HCT116 (cell line): ENCODE measurements at regions not wholly inside any gene's neighbourhood (a gene's known extent, or its start where the extent isn't known, plus 50 kb on each side); places are given as distances from the start of the nearest gene placed in this dataset.

ENCODE experiments used
- ATAC-seq: fragments of 200-7000 bp; cut with Tn5 transposase; 2 replicates; pipeline ENCODE4 v1.9.1; 2020; ENCODE audit warnings: mild to moderate bottlenecking, moderate library complexity
- BruUV-seq: library from RNA; stranded (reverse); fragments of 400-500 nt; replicated peaks from 2 replicates; lab custom pipeline; 2021; lab: Mats Ljungman, UMichigan
- CTCF ChIA-PET: fragments of 300-600 bp; sonication (Branson Sonifier 250); formaldehyde crosslinking; loops from one replicate; lab custom pipeline; 2021; ENCODE audit warnings: antibody characterized with exemption; lab: Charles Lee
- POLR2A ChIA-PET: fragments of 300-600, 350-600 bp; sonication (Branson Sonifier 250); formaldehyde crosslinking; loops from one replicate; lab custom pipeline; 2021; ENCODE audit warnings: antibody characterized with exemption; lab: Charles Lee
- RAD21 ChIA-PET, 2 experiments: fragments of 300-600 bp; sonication (Branson Sonifier 250); formaldehyde crosslinking; loops; one replicate each; lab custom pipeline; 2023; ENCODE audit warnings: low total read pairs in 2 of 2; ENCODE audit not compliant: uncharacterized antibody in 2 of 2, unreplicated experiment in 2 of 2, low non-redundant PET in 1 of 2; lab: Charles Lee
- DNase-seq: peaks from one replicate; pipeline ENCODE4 v3.0.0-alpha.2; 2010; ENCODE audit warnings: low read depth, low spot score
- H2AFZ ChIP-seq: fragments of 200-600 bp; shearing (Covaris generic), sonication (generic); 2 replicates; pipeline ENCODE4 v1.6.1; 2017; ENCODE audit warnings: low read depth, mixed run types, mixed read lengths, antibody characterized with exemption, low read length; ENCODE audit not compliant: poor library complexity, severe bottlenecking
- H3K27ac ChIP-seq: 2 replicates; pipeline ENCODE4 v1.5.1; 2012; ENCODE audit warnings: low read depth, low read length
- H3K27me3 ChIP-seq: fragments of 200-600 bp; sonication (generic); 2 replicates; pipeline ENCODE4 v1.6.1; 2016; ENCODE audit warnings: mixed run types, low read length, mixed read lengths; ENCODE audit not compliant: insufficient read depth
- H3K36me3 ChIP-seq, 2 experiments: fragments of 200-500 bp in 1 of 2; fragments of 200-600 bp in 1 of 2; sonication (Bioruptor generic) in 1 of 2; sonication (generic) in 1 of 2; 2 replicates each; pipeline versions ENCODE4 v1.5.1 to v1.6.1; 2014 to 2016; ENCODE audit warnings: low read length in 2 of 2, inconsistent platforms in 1 of 2, mixed read lengths in 1 of 2, mixed run types in 1 of 2; ENCODE audit not compliant: insufficient read depth in 2 of 2, control insufficient read depth in 1 of 2
- H3K4me1 ChIP-seq, 2 experiments: fragments of 200-600 bp in 1 of 2; sonication (generic) in 1 of 2; 2 replicates each; pipeline versions ENCODE4 v1.5.1 to v1.6.1; 2012 to 2017; ENCODE audit warnings: low read length in 2 of 2, inconsistent platforms in 1 of 2, mild to moderate bottlenecking in 1 of 2, mixed read lengths in 1 of 2, mixed run types in 1 of 2, moderate library complexity in 1 of 2; ENCODE audit not compliant: insufficient read depth in 2 of 2, control insufficient read depth in 1 of 2
- H3K4me2 ChIP-seq: fragments of 200-600 bp; sonication (generic); 2 replicates; pipeline ENCODE4 v1.6.1; 2017; ENCODE audit warnings: mixed run types, low read length, mixed read lengths
- H3K4me3 ChIP-seq, 2 experiments: fragments of 200-600 bp in 1 of 2; sonication (generic) in 1 of 2; replicated peaks in 1 of 2; 2 replicates each; pipeline ENCODE4 v1.5.1; 2011 to 2016; ENCODE audit warnings: low read length in 2 of 2, control low read depth in 1 of 2, low read depth in 1 of 2, mild to moderate bottlenecking in 1 of 2, mixed read lengths in 1 of 2, mixed run types in 1 of 2
- H3K79me2 ChIP-seq: fragments of 200-600 bp; sonication (generic); 2 replicates; pipeline ENCODE4 v1.6.1; 2017; ENCODE audit warnings: mild to moderate bottlenecking, mixed run types, low read length, moderate library complexity, mixed read lengths; ENCODE audit not compliant: insufficient read depth
- H3K9ac ChIP-seq: fragments of 200-600 bp; sonication (generic); 2 replicates; pipeline ENCODE4 v1.6.1; 2016; ENCODE audit warnings: low read length, mixed read lengths
- H3K9me2 ChIP-seq: fragments of 200-600 bp; sonication (generic), shearing (Covaris generic); 2 replicates; pipeline ENCODE4 v1.6.1; 2017; ENCODE audit warnings: mixed run types, mild to moderate bottlenecking, moderate library complexity; ENCODE audit not compliant: insufficient read depth
- H3K9me3 ChIP-seq, 2 experiments: fragments of 200-500 bp in 1 of 2; fragments of 200-600 bp in 1 of 2; sonication (Bioruptor generic) in 1 of 2; sonication (generic) in 1 of 2; 2 replicates each; pipeline ENCODE4 v1.6.1; 2014 to 2017; ENCODE audit warnings: low read length in 2 of 2, mixed read lengths in 2 of 2, inconsistent platforms in 1 of 2, low read depth in 1 of 2, mild to moderate bottlenecking in 1 of 2, mixed run types in 1 of 2, moderate library complexity in 1 of 2; ENCODE audit not compliant: control insufficient read depth in 1 of 2, insufficient read depth in 1 of 2
- H4K20me1 ChIP-seq: fragments of 200-600 bp; sonication (generic), shearing (Covaris generic); 2 replicates; pipeline ENCODE4 v1.6.1; 2017; ENCODE audit warnings: mixed run types, mild to moderate bottlenecking, moderate library complexity; ENCODE audit not compliant: insufficient read depth
- CEBPB ChIP-seq: IDR thresholded peaks from 2 replicates; pipeline ENCODE4 v1.6.1; 2012; ENCODE audit warnings: low read depth
- CTCF ChIP-seq, 3 experiments: fragments of 200-600 bp in 1 of 3; sonication (generic) in 1 of 3; IDR thresholded peaks in 2 of 3; conservative IDR thresholded peaks in 1 of 3; 2 replicates each; pipeline ENCODE4 v1.5.1; 2012 to 2017; ENCODE audit warnings: low read depth in 2 of 3, low read length in 2 of 3, antibody characterized with exemption in 1 of 3, borderline replicate concordance in 1 of 3, control low read depth in 1 of 3, mild to moderate bottlenecking in 1 of 3, mixed read lengths in 1 of 3, mixed run types in 1 of 3, moderate library complexity in 1 of 3; ENCODE audit not compliant: insufficient read depth in 1 of 3
- POLR2A ChIP-seq: IDR thresholded peaks from 2 replicates; pipeline ENCODE4 v1.7.0; 2011; ENCODE audit warnings: borderline replicate concordance; ENCODE audit not compliant: insufficient read depth, insufficient read length; ENCODE audit errors: extremely low read depth
- ZBTB33 ChIP-seq: IDR thresholded peaks from 2 replicates; pipeline ENCODE4 v1.6.1; 2011; ENCODE audit warnings: mild to moderate bottlenecking, low read length, moderate library complexity; ENCODE audit not compliant: insufficient replicate concordance; ENCODE audit errors: extremely low read depth
- ZFX ChIP-seq: fragments of 450-650 bp; IDR thresholded peaks from 2 replicates; pipeline ENCODE4 v1.6.1; 2017
- intact Hi-C: fragments of 100-400 bp; cut with micrococcal nuclease; formaldehyde crosslinking; loops from 2 replicates; pipeline ENCODE4 v1.10.0; 2022

- DNase-seq: no peak
- RAD21 ChIA-PET: no interaction called here
- H3K27ac ChIP-seq: no peak overlapping the region
- BruUV-seq: no TSS peak
- no peak overlapping the region for H3K9ac ChIP-seq
- H3K4me1 ChIP-seq: peaks cover 9 to 32% of the 10 kb centered on the region in 2 experiments
- H3K79me2 ChIP-seq: no peaks in the 10 kb centered on the region
- TF ChIP-seq CTCF (IDR thresholded peaks at IDR 0.05 in 2 of 3, conservative IDR thresholded peaks at IDR 0.05 in 1 of 3; ENCODE audit: borderline replicate concordance in 1 of 3, insufficient read depth in 1 of 3, low read depth in 2 of 3, low read length in 2 of 3): no peak
- no peak for TF ChIP-seq POLR2A
- no peak for TF ChIP-seq CEBPB
- TF ChIP-seq ZBTB33: no peak
- TF ChIP-seq ZFX: no peak
- TF ChIP-seq, all 23 proteins: peak for 0
- H3K9me2 ChIP-seq: no peaks in the 10 kb centered on the region
- no peaks in the 10 kb centered on the region for H3K36me3 ChIP-seq
- H4K20me1 ChIP-seq: no peaks in the 10 kb centered on the region
- H3K9me3 ChIP-seq: no peaks in the 10 kb centered on the region
- intact Hi-C loops: no loop called here
- no peak overlapping the region for H2AFZ ChIP-seq
- no peak overlapping the region for H3K4me2 ChIP-seq
- H3K27me3 ChIP-seq: no peaks in the 10 kb centered on the region
- ATAC-seq: no peak
- CTCF ChIA-PET: no interaction called here
- no peak overlapping the region for H3K4me3 ChIP-seq
- POLR2A ChIA-PET: no interaction called here
Observed at GRCh38 chr12:5376591-5377207, 55.2 kb upstream of the NTF3 start.
